ENCODE measurements at regions not wholly inside any gene's neighbourhood (a gene's known extent, or its start where the extent isn't known, plus 50 kb on each side); places are given as distances from the start of the nearest gene placed in this dataset.

GRCh38 chr5:153372425-153373129 lies 117.9 kb upstream of the GRIA1 start:
- Histone ChIP-seq H2BK120ac (replicated peaks; ENCODE audit: low read depth, low read length) (no peak overlapping the region), H3K4me2 (ENCODE audit: insufficient read depth in 1 of 2, low read depth in 2 of 2, low read length in 2 of 2) (no peak overlapping the region), H2AFZ (ENCODE audit: low read length) (no peak overlapping the region), H2AK5ac (ENCODE audit: low read depth, low read length) (no peak overlapping the region), H4K20me1 (replicated peaks in 1 of 2; ENCODE audit: control insufficient read depth in 1 of 2, insufficient read depth in 2 of 2, low read length in 2 of 2) (no peaks in the 10 kb centered on the region), H4K91ac (replicated peaks; ENCODE audit: insufficient read length, low read length) (no peak overlapping the region), H3K4me3 (ENCODE audit: extremely low read depth in 1 of 4, insufficient read depth in 2 of 4, low read depth in 3 of 4, low read length in 4 of 4) (no peak overlapping the region), H3K79me2 (ENCODE audit: control insufficient read depth in 1 of 2, insufficient read depth in 2 of 2, low read length in 2 of 2) (no peaks in the 10 kb centered on the region), H2BK20ac (ENCODE audit: low read length) (no peak overlapping the region), H3K23ac (ENCODE audit: insufficient read length) (no peak overlapping the region), H3K9me3 (ENCODE audit: insufficient read depth in 2 of 2, low read depth in 1 of 2, low read length in 1 of 2) (no peaks in the 10 kb centered on the region), H4K5ac (ENCODE audit: insufficient read length, low read depth, low read length) (no peak overlapping the region), H2BK12ac (ENCODE audit: low read depth, low read length) (no peak overlapping the region), H3K4me1 (replicated peaks in 1 of 4; ENCODE audit: control insufficient read depth in 3 of 4, insufficient read depth in 4 of 4, low read length in 3 of 4) (no peaks in the 10 kb centered on the region), H4K8ac (ENCODE audit: extremely low read depth, insufficient read depth, low read length) (no peak overlapping the region), H3K9ac (replicated peaks in 1 of 4; ENCODE audit: extremely low read depth in 1 of 4, low read depth in 3 of 4, low read length in 3 of 4) (no peak overlapping the region), H3K36me3 (ENCODE audit: control insufficient read depth in 2 of 4, insufficient read depth in 4 of 4, low read length in 3 of 4) (no peaks in the 10 kb centered on the region), H3K27me3 (replicated peaks in 1 of 4; ENCODE audit: control insufficient read depth in 3 of 4, extremely low read depth in 1 of 4, insufficient read depth in 3 of 4, low read length in 3 of 4) (peaks cover 0 to 1% (median 0%) of the 10 kb centered on the region in 4 experiments; a peak in 1 of 7 replicates), H3K56ac (replicated peaks; ENCODE audit: insufficient read length, low read depth, low read length) (no peak overlapping the region), H3K79me1 (ENCODE audit: low read depth, low read length) (no peaks in the 10 kb centered on the region), H3K27ac (ENCODE audit: low read depth, low read length) (no peak overlapping the region), H2BK15ac (ENCODE audit: low read length) (no peak overlapping the region), H2BK5ac (ENCODE audit: low read depth, low read length) (no peak overlapping the region), H3K23me2 (ENCODE audit: low read depth, low read length) (no peaks in the 10 kb centered on the region), H3K18ac (ENCODE audit: extremely low read depth, low read length) (no peak overlapping the region), H3K4ac (replicated peaks; ENCODE audit: insufficient read length, low read depth, low read length) (no peak overlapping the region), H3K14ac (ENCODE audit: insufficient read length) (no peak overlapping the region)
- DNase-seq (ENCODE audit: low read depth in 1 of 2, low spot score in 2 of 2) = no peak
- TF ChIP-seq RFX5 (IDR thresholded peaks at IDR 0.05; ENCODE audit: borderline replicate concordance, low read depth, low read length) = no peak
- no peak for TF ChIP-seq EP300 (IDR thresholded peaks at IDR 0.05; ENCODE audit: borderline replicate concordance in 1 of 2, low read depth in 2 of 2, low read length in 2 of 2)
- TF ChIP-seq RNF2 (IDR thresholded peaks at IDR 0.05; ENCODE audit: borderline replicate concordance, low read depth, low read length, missing control alignments, poor library complexity, severe bottlenecking) = no peak
- no peak for TF ChIP-seq SP2 (IDR thresholded peaks at IDR 0.05; ENCODE audit: low read length)
- TF ChIP-seq FOSL1 (IDR thresholded peaks at IDR 0.05; ENCODE audit: insufficient read depth, low read depth, low read length) = no peak
- TF ChIP-seq RXRA (IDR thresholded peaks at IDR 0.05; ENCODE audit: insufficient read depth, low read depth, low read length) = no peak
- no peak for TF ChIP-seq CREB1 (IDR thresholded peaks at IDR 0.05)
- no peak for TF ChIP-seq TAF1 (IDR thresholded peaks at IDR 0.05; ENCODE audit: low read depth, low read length)
- no peak for TF ChIP-seq SIN3A (conservative IDR thresholded peaks at IDR 0.05 in 1 of 2, IDR thresholded peaks at IDR 0.05 in 1 of 2; ENCODE audit: low read depth in 1 of 2, low read length in 2 of 2)
- TF ChIP-seq SIRT6 (IDR thresholded peaks at IDR 0.05; ENCODE audit: low read length) = no peak
- no peak for TF ChIP-seq CBX8 (IDR thresholded peaks at IDR 0.05; ENCODE audit: borderline replicate concordance, low read depth, low read length)
- no peak for FAIRE-seq
- ChIA-PET POLR2A (ENCODE audit: partially characterized antibody) (no interaction called here), CTCF (ENCODE audit: partially characterized antibody) (interaction anchor here (1.1 to 1.2 kb wide), 2 partner anchors 18 to 53 kb away, joined by 3 read pairs; no protein-coding TSS in a partner anchor)
- WGBS, 2 experiments (ENCODE audit: extremely low coverage in 1 of 2, insufficient coverage in 1 of 2, insufficient read length in 1 of 2, insufficient replicate concordance in 2 of 2, low coverage in 1 of 2, low lambda C conversion rate in 2 of 2, missing lambda C conversion rate in 1 of 2) = 82% methylated on average over 6 of the region's 6 CpGs; no CpG with 5 or more reads in 1 of the 2 experiments
